Panc1 (cell line): ENCODE measurements at regions not wholly inside any gene's neighbourhood (a gene's known extent, or its start where the extent isn't known, plus 50 kb on each side); places are given as distances from the start of the nearest gene placed in this dataset.
"Not testable (repeated sequence)": the region's sequence is repeated elsewhere in the genome, so short reads cannot be mapped to it uniquely, and the experiment has no call there.

Experiments used
- ATAC-seq: fragments of 200-7000 bp; cut with Tn5 transposase; 2 replicates; pipeline ENCODE4 v1.9.1; 2020; ENCODE audit warnings: mild to moderate bottlenecking, moderate library complexity
- BruUV-seq: library from RNA; stranded (reverse); fragments of 400-500 nt; replicated peaks from 2 replicates; lab custom pipeline; 2021; lab: Mats Ljungman, UMichigan
- CTCF ChIA-PET: fragments of 300-600 bp; sonication (Branson Sonifier 250); formaldehyde crosslinking; loops from one replicate; lab custom pipeline; 2022; ENCODE audit warnings: antibody characterized with exemption; lab: Charles Lee
- POLR2A ChIA-PET: fragments of 300-600 bp; sonication (Branson Sonifier 250); formaldehyde crosslinking; loops from one replicate; lab custom pipeline; 2022; ENCODE audit warnings: antibody characterized with exemption; lab: Charles Lee
- DNase-seq: peaks from one replicate; pipeline ENCODE4 v3.0.0-alpha.2; 2010; ENCODE audit warnings: low read depth, low spot score
- H3K27ac ChIP-seq: 2 replicates; pipeline ENCODE4 v1.5.1; 2011; ENCODE audit warnings: mild to moderate bottlenecking, low read length, inconsistent platforms
- H3K27me3 ChIP-seq: fragments of 200-500 bp; sonication (Bioruptor generic); 2 replicates; pipeline ENCODE4 v1.6.0; 2014; ENCODE audit warnings: low read length, inconsistent platforms; ENCODE audit not compliant: control insufficient read depth, insufficient read depth
- H3K36me3 ChIP-seq: fragments of 200-500 bp; sonication (Bioruptor generic); 2 replicates; pipeline ENCODE4 v1.5.1; 2014; ENCODE audit warnings: inconsistent platforms, mild to moderate bottlenecking, low read length, moderate library complexity; ENCODE audit not compliant: control insufficient read depth, insufficient read depth
- H3K4me1 ChIP-seq: 2 replicates; pipeline ENCODE4 v1.5.1; 2011; ENCODE audit warnings: inconsistent platforms, mild to moderate bottlenecking, low read length, moderate library complexity; ENCODE audit not compliant: control insufficient read depth, insufficient read depth
- H3K4me3 ChIP-seq, 2 experiments: 2 replicates each; pipeline ENCODE4 v1.5.1; 2011 to 2012; ENCODE audit warnings: low read depth in 2 of 2, low read length in 2 of 2, mild to moderate bottlenecking in 2 of 2, inconsistent platforms in 1 of 2, moderate library complexity in 1 of 2
- H3K9me3 ChIP-seq: fragments of 200-500 bp; sonication (Bioruptor generic); 2 replicates; pipeline ENCODE4 v1.5.1; 2014; ENCODE audit warnings: low read depth, mild to moderate bottlenecking, inconsistent platforms, low read length, moderate library complexity; ENCODE audit not compliant: control insufficient read depth, insufficient read depth
- CTCF ChIP-seq: fragments of 450-650 bp; IDR thresholded peaks from 2 replicates; pipeline ENCODE4 v1.5.1; 2017; ENCODE audit warnings: mild to moderate bottlenecking
- POLR2AphosphoS5 ChIP-seq: IDR thresholded peaks from 2 replicates; pipeline ENCODE4 v1.6.1; 2012; ENCODE audit warnings: mild to moderate bottlenecking, low read depth, low read length, moderate library complexity
- REST ChIP-seq, 2 experiments: IDR thresholded peaks; 2 replicates each; pipeline ENCODE4 v1.6.1; 2011 to 2012; ENCODE audit warnings: low read depth in 2 of 2, control low read depth in 1 of 2, low read length in 1 of 2, mild to moderate bottlenecking in 1 of 2, moderate library complexity in 1 of 2; ENCODE audit not compliant: insufficient read depth in 1 of 2
- SIN3A ChIP-seq: IDR thresholded peaks from 2 replicates; pipeline ENCODE4 v1.6.1; 2012; ENCODE audit warnings: low read depth, mild to moderate bottlenecking, low read length, moderate library complexity, borderline replicate concordance; ENCODE audit not compliant: insufficient read depth
- TCF7L2 ChIP-seq: IDR thresholded peaks from 2 replicates; pipeline ENCODE4 v1.6.1; 2011; ENCODE audit warnings: mild to moderate bottlenecking, low read depth, low read length, inconsistent platforms
- in situ Hi-C: cut with HindIII; loops from 2 replicates; pipeline ENCODE4 v1.10.0; 2016; ENCODE audit warnings: low sequenced_read_pairs, low pct_unique_long_range_greater_than_20kb
- intact Hi-C: fragments of 100-400 bp; cut with micrococcal nuclease; formaldehyde crosslinking; loops from one replicate; pipeline ENCODE4 v1.10.0; 2022; ENCODE audit not compliant: unreplicated experiment

- no TSS peak for BruUV-seq
- Histone ChIP-seq H3K4me1 (no peaks in the 10 kb centered on the region), H3K9me3 (no peaks in the 10 kb centered on the region), H3K27ac (no peak overlapping the region), H3K27me3 (no peaks in the 10 kb centered on the region), H3K4me3 (no peak overlapping the region), H3K36me3 (no peaks in the 10 kb centered on the region)
- in situ Hi-C loops = no loop called here
- intact Hi-C loops = no loop called here
- ATAC-seq (no peak), DNase-seq (no peak)
- POLR2A ChIA-PET = no interaction called here
- CTCF ChIA-PET = no interaction called here
- TF ChIP-seq TCF7L2 (no peak), SIN3A (no peak), REST (IDR thresholded peaks at IDR 0.05; ENCODE audit: insufficient read depth in 1 of 2, low read depth in 2 of 2, low read length in 1 of 2) (no peak), POLR2AphosphoS5 (no peak), CTCF (no peak)
Observed at GRCh38 chr11:93063086-93063485, 93.6 kb downstream of the MTNR1B start.

- DNase-seq, H3K36me3 ChIP-seq, H3K9me3 ChIP-seq, BruUV-seq, intact Hi-C loops, H3K4me3 ChIP-seq, H3K4me1 ChIP-seq, in situ Hi-C loops, POLR2A ChIA-PET, H3K27me3 ChIP-seq, H3K27ac ChIP-seq, CTCF ChIA-PET, ATAC-seq: not testable (repeated sequence)
- TF ChIP-seq CTCF = peak; percentile 48
Observed at GRCh38 chr11:93065074-93065674, 95.7 kb downstream of the MTNR1B start.
